CD4-positive, alpha-beta T cell treated with Interleukin-6 at 100 ng/mL for 8 hours (primary cell): ENCODE measurements at regions not wholly inside any gene's neighbourhood (a gene's known extent, or its start where the extent isn't known, plus 50 kb on each side); places are given as distances from the start of the nearest gene placed in this dataset.

ENCODE experiments used
- DNase-seq: peaks from one replicate; pipeline ENCODE4 v3.0.0-alpha.2; 2020; ENCODE audit warnings: mixed read lengths, low spot score

- DNase-seq = no peak
Observed at GRCh38 chr13:31441800-31442510, 242.2 kb downstream of the B3GLCT start.

DNA sequence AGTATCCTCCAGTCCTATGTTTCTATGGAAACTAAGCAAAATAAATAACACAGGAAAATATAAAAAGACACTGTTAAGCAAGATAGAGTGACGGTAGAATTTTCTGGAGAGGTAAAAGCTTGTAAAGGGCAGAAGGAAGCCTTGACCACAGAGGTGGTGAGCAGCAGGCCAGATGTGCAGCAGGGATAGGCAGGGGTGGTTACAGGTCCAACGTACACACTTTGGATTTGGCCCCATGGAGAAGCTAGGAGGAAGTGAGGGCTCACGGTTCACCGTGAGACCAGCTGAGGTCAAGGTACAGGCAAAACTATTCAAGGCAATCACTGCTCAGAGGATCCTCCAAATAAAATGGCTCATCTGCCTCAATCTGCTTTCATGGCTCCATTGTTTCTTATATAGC, 242.8 kb downstream of the B3GLCT start:
- DNase-seq = no peak

GRCh38 chr13:31444266-31444856, 244.6 kb downstream of the B3GLCT start:
- no peak for DNase-seq

GRCh38 chr13:31452525-31452924, 252.8 kb downstream of the B3GLCT start:
- DNase-seq = no peak

DNA sequence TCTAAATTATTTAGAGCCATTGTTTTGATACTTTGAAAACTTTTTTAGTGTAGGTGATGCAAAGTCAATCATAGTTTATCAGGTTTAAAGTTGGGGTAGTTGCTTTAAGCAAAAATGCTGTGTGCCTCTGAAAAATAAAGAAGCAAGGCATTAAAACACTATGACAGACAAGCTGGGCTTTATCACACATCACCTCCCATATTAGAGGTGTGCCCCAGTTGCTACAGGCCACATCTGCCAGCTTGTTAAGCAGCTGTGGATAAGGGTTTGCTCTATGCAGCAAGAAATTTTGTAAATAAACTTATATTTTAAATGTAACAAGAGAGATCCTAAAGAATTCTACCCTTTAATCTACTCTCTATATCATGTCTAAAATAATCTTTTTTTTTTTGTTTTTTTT, 255.8 kb downstream of the B3GLCT start:
- no peak for DNase-seq

GRCh38 chr13:31456056-31456455, 256.3 kb downstream of the B3GLCT start:
- DNase-seq = no peak

GRCh38 chr13:31460061-31460460, 260.3 kb downstream of the B3GLCT start:
- no peak for DNase-seq

DNA sequence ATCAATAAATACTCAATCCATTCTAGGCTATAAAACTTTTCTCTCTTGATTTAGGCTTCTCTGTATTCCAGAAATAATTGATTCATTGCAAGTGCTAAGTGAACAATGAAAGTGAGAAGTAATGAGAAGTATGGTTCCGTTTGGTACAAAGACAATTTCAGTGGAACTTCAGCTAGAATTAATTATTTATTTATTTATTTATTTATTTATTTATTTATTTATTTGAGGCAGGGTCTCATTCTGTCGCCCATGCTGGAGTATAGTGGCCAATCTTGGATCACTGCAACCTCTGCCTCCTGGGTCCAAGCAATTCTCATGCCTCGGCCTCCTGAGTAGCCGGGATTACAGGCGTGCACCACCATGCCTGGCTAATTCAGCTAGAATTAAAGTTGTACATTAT, 262.1 kb downstream of the B3GLCT start:
- no peak for DNase-seq

DNA sequence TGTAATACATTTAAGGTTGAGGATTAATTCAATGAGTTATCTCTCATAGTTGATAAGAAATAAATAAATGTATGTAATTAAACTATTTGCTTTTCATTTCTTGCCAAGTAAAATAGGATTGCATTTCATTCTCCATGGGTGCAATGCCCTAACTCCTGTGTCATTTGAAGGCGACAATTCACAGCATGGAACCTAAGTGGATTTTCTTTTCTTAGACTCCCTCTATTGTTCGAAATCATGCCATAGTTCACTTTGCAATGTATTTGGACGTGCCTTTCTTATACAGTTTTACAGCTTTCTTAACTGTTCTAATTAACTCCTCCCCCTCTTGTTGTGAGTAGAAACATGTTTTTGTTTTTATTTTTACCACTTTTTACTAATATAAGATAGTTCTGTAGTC, 263.0 kb downstream of the B3GLCT start:
- no peak for DNase-seq

DNA sequence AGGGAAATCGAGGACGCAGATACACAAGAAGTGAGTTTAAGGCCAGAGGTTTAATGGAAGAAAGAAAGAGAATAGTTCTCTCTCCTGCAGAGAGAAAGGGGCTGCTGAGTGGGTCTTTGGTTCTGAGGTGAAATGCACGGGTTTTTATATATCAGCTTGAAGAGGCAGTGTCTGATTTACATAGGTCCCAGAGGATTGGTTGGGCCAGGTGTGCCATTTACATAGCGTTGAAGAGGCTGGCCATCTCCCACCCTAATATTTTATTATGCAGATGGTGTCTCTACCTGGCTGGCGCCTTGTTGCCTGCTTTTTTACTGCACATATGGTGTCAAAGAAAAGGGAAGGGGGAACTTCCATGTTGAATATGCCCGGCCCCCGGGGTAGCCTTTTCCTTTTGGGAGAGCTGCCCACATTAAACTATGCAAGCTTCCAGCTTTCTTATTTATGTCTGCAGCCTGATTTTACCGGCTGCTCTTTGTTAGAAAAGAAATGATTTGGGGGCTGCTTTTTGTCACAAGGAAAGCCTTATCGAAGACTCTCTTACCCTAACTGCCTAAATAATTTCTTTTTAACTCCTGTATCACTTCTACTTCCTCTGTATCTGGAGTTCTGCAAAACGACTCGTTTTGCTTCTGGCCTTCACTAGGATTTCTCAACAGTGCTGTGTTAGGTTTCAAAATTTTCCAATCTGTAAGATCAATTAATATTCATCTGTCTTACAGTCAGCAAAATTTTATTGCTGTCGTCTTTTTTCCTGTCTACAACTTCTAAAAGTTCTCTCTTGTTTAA, 268.5 kb downstream of the B3GLCT start:
- no peak for DNase-seq

- DNase-seq = no peak
Observed at GRCh38 chr13:31469377-31469776, 269.6 kb downstream of the B3GLCT start.

GRCh38 chr13:31476266-31476665, 263.1 kb upstream of the RXFP2 start:
- no peak for DNase-seq

GRCh38 chr13:31476753-31477152, 262.6 kb upstream of the RXFP2 start:
- DNase-seq = no peak

- no peak for DNase-seq
Observed at GRCh38 chr13:31477961-31478360, 261.4 kb upstream of the RXFP2 start.

DNA sequence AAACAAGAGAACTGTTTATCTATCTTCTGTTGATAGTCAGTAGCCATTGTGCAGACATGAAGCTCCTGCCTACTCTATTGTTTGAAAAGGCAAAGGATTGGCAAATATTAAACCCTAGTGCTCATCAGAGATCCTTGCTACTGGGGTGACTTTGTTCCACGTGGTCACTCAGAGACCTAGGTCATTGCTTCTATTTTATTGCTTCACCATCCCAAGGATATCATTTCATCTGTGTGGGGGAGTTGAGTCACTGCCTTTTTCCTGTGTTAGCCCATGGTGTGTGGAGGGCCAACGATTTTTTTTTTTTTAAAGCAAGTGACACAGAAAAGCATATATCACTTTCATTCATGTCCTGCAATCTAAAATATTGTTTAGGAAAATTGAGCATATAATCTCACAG, 254.1 kb upstream of the RXFP2 start:
- no peak for DNase-seq

DNA sequence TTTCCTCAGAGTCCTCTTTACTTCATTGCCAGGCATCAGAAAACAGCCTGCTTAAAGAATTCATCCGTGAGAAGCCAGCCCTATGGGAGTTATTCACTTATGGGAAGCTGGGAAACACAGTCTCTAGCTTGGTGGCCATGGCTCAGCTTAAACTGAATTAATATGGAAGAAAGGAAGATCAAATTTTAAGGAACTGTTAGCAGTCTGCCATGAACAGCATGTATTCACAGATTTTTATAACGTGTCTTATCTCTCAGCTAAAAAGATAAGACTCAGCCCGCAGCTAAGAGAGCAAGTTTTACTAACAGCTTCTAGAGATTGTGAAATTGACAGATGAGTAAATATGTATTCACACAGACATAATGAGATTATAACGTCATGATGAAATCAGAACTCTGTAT, 253.7 kb upstream of the RXFP2 start:
- DNase-seq = no peak

DNA sequence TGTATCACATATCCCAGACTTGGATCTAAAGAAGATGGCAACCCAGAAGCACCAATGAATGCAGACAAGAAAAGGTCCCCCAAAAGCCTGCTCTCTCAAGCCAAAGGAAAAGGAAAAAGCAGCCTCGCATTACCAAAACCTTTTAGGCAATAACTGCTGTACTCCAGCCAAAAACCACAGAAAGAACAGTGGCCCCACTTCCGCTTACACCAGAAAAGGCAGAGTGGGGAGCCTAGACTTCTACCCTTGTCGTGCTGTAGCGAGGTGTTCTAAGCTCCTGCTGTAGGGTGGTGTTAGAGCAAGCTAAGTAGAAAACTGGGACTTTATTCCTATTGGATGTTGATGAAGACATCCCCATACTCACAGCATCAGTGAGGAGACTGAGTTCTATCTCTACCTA, 244.0 kb upstream of the RXFP2 start:
- DNase-seq = no peak

DNA sequence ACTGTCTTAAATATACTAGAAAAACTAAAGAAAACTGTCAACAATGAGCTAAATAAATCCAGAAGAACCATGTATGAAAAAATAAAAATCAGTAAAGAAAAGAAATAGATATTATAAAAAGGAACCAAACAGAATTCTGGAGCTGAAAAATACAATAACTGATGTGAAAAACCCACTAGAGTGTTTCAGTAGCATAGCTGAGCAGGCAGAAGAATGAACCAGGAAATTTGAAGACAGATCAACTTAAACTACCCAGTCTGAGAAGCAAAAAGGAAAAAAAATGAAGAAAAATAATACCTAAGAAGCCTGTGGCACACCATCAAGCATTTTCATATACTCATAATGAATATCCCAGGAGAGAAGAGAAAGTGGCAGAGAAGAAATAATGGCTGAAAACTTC, 240.1 kb upstream of the RXFP2 start:
- no peak for DNase-seq

DNA sequence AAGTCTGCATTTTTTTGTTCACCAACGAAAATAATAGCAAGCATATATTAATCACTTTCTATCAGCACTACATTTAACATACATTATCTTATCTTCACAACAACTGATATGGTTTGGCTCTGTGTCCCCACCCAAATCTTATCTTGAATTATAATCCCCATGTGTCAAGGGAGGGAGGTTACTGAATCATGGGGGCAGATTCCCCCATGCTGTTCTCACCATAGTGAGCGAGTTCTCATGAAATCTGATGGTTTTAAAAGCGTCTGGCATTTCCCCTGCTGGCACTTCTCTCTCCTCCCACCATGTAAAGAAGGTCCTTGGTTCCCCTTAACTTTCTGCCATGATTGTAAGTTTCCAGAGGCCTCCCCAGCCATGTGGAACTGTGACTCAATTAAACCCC, 235.7 kb upstream of the RXFP2 start:
- DNase-seq = no peak

DNA sequence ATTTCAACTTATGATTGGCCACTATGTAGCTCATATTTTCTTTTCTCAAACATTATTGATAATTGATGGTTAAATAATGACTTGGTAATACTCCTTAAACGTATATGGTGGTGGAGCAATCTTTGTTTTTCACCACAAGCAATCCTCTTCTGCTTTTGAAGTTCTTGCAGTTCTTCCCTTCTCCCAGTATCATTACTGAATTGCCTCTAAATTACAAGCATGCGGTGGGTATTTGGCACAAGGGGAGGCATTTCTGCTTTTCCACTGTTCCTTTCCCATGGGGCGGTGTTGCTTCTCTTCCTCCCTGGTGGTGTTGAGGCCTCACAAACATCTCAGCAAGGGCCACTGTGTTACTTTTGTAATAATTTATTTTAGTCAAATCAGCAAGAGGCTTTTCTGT, 234.4 kb upstream of the RXFP2 start:
- DNase-seq = no peak

GRCh38 chr13:31512331-31512730, 227.0 kb upstream of the RXFP2 start:
- DNase-seq = no peak

DNA sequence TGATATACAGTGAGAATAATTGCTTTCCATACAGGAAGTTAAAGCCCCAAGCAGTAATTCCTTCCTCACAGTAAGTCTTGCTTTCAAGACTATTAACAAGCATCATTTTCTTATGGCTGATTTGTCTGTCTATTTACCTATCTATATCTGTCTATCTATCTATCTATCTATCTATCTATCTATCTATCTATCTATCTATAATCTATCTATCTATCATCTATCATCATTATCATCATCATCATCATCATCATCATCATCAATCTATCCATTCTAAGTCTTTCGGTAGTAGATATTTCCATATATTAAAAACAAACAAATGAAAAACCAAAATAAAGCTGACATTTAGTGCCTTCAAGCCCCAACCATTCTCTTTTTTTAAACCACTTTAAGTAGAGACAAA, 224.4 kb upstream of the RXFP2 start:
- DNase-seq = no peak

GRCh38 chr13:31515427-31515826, 223.9 kb upstream of the RXFP2 start:
- no peak for DNase-seq
